HepG2 (cell line): ENCODE measurements at regions not wholly inside any gene's neighbourhood (a gene's known extent, or its start where the extent isn't known, plus 50 kb on each side); places are given as distances from the start of the nearest gene placed in this dataset.

Experiments
- ATAC-seq: fragments of 200-7000 bp; cut with Tn5 transposase; 3 replicates; pipeline ENCODE4 v1.9.1; 2020; ENCODE audit warnings: mild to moderate bottlenecking, moderate library complexity
- BruUV-seq: library from RNA; stranded (reverse); fragments of 400-500 nt; replicated peaks from 2 replicates; lab custom pipeline; 2021; lab: Mats Ljungman, UMichigan
- CTCF ChIA-PET: fragments of 300-600 bp; formaldehyde crosslinking; extraction: SDS; loops from one replicate; lab custom pipeline; 2021; ENCODE audit warnings: low total read pairs, inconsistent platforms, low intra/inter-chr PET ratio; lab: Yijun Ruan, JAX
- POLR2A ChIA-PET: fragments of 350-600 bp; sonication (Branson Sonifier 250); formaldehyde crosslinking; loops from one replicate; lab custom pipeline; 2020; ENCODE audit warnings: antibody characterized with exemption, inconsistent platforms; lab: Yijun Ruan, JAX
- DNase-seq: peaks from one replicate; pipeline ENCODE4 v3.0.0-alpha.2; 2015; ENCODE audit warnings: low spot score
- FAIRE-seq: peaks from 3 replicates; lab custom pipeline; 2011; peaks lifted over from hg19 to GRCh38; lab: Jason Lieb, UNC
- H2AFZ ChIP-seq: one replicate; pipeline ENCODE4 v1.6.1; 2011; ENCODE audit warnings: low read length, inconsistent platforms
- H3K27ac ChIP-seq: fragments of 300-600 bp; 3 replicates; pipeline ENCODE4 v1.8.0; 2011; ENCODE audit warnings: mixed run types, mild to moderate bottlenecking, mixed read lengths, low read length, inconsistent platforms; ENCODE audit not compliant: insufficient read depth; ENCODE audit errors: extremely low read length
- H3K27me3 ChIP-seq, 2 experiments: fragments of 200-600 bp in 1 of 2; 2 replicates in 1 of 2; 3 replicates in 1 of 2; pipeline versions ENCODE4 v1.6.0 to v1.8.0; 2011; ENCODE audit warnings: low read length in 2 of 2, mild to moderate bottlenecking in 2 of 2, moderate library complexity in 2 of 2, inconsistent platforms in 1 of 2; ENCODE audit not compliant: insufficient read depth in 2 of 2, control insufficient read depth in 1 of 2
- H3K36me3 ChIP-seq, 2 experiments: fragments of 200-600 bp in 1 of 2; replicated peaks in 1 of 2; 2 replicates in 1 of 2; 3 replicates in 1 of 2; pipeline versions ENCODE4 v1.5.1 to v1.8.0; 2011; ENCODE audit warnings: low read length in 2 of 2, inconsistent platforms in 1 of 2; ENCODE audit not compliant: insufficient read depth in 2 of 2, control insufficient read depth in 1 of 2
- H3K4me1 ChIP-seq: 2 replicates; pipeline ENCODE4 v1.5.1; 2012; ENCODE audit warnings: low read length, inconsistent platforms; ENCODE audit not compliant: insufficient read depth
- H3K4me2 ChIP-seq: 2 replicates; pipeline ENCODE4 v1.6.0; 2011; ENCODE audit warnings: low read depth, low read length, inconsistent platforms
- H3K4me3 ChIP-seq, 3 experiments: fragments of 200-600 bp in 1 of 3; sonication (generic), shearing (Covaris generic) in 1 of 3; replicated peaks in 1 of 3; 2 replicates each; pipeline ENCODE4 v1.5.1; 2011 to 2016; ENCODE audit warnings: low read length in 3 of 3, inconsistent platforms in 2 of 3, low read depth in 2 of 3, mild to moderate bottlenecking in 2 of 3, control low read depth in 1 of 3, mixed read lengths in 1 of 3; ENCODE audit not compliant: insufficient read depth in 1 of 3
- H3K79me2 ChIP-seq: one replicate; pipeline ENCODE4 v1.6.1; 2011; ENCODE audit warnings: low read length, inconsistent platforms; ENCODE audit not compliant: insufficient read depth
- H3K9ac ChIP-seq: 2 replicates; pipeline ENCODE4 v1.6.0; 2011; ENCODE audit warnings: mild to moderate bottlenecking, low read depth, low read length, inconsistent platforms; ENCODE audit not compliant: insufficient read depth
- H3K9me3 ChIP-seq: 2 replicates; pipeline ENCODE4 v1.5.1; 2012; ENCODE audit warnings: mild to moderate bottlenecking, low read length
- H4K20me1 ChIP-seq: 2 replicates; pipeline ENCODE4 v1.6.0; 2011; ENCODE audit warnings: inconsistent platforms, mild to moderate bottlenecking, low read length, moderate library complexity; ENCODE audit not compliant: insufficient read depth
- KAT2B ChIP-seq: fragments of 150-350 bp; IDR thresholded peaks from 2 replicates; pipeline ENCODE4 v1.6.1; 2014; ENCODE audit warnings: low read depth, low read length, borderline replicate concordance
- MZF1 ChIP-seq: sonication (generic); formaldehyde crosslinking; IDR thresholded peaks from 2 replicates; pipeline ENCODE4 v1.8.1; 2023; ENCODE audit warnings: mild to moderate bottlenecking, missing genetic modification reagents, borderline replicate concordance
- PHB2 ChIP-seq: fragments of 450-650 bp; IDR thresholded peaks from 2 replicates; pipeline ENCODE4 v1.6.1; 2018; ENCODE audit not compliant: partially characterized antibody
- PLSCR1 ChIP-seq: sonication (generic); formaldehyde crosslinking; IDR thresholded peaks from 2 replicates; pipeline ENCODE4 v1.5.0; 2020; ENCODE audit warnings: missing genetic modification reagents, mild to moderate bottlenecking, borderline replicate concordance
- PRDM10 ChIP-seq: sonication (generic); formaldehyde crosslinking; IDR thresholded peaks from 2 replicates; pipeline ENCODE4 v1.4.0; 2020; ENCODE audit warnings: low read depth, missing genetic modification reagents
- SOX13 ChIP-seq, 3 experiments: fragments of 450-650 bp in 1 of 3; sonication (generic) in 1 of 3; formaldehyde crosslinking in 1 of 3; IDR thresholded peaks in 2 of 3; conservative IDR thresholded peaks in 1 of 3; 2 replicates each; pipeline versions ENCODE4 v1.5.0 to v1.6.1; 2016 to 2020; ENCODE audit warnings: antibody characterized with exemption in 1 of 3, mild to moderate bottlenecking in 1 of 3, missing compliant biosample characterization in 1 of 3, missing genetic modification reagents in 1 of 3, moderate library complexity in 1 of 3
- SP5 ChIP-seq: IDR thresholded peaks from 2 replicates; pipeline ENCODE4 v1.6.1; 2016; ENCODE audit warnings: low read depth, borderline replicate concordance
- ZBTB37 ChIP-seq: sonication (generic); formaldehyde crosslinking; IDR thresholded peaks from 2 replicates; pipeline ENCODE4 v1.4.0; 2020; ENCODE audit warnings: mild to moderate bottlenecking, missing genetic modification reagents
- ZNF121 ChIP-seq: sonication (generic); formaldehyde crosslinking; IDR thresholded peaks from 2 replicates; pipeline ENCODE4 v1.5.0; 2020; ENCODE audit warnings: mild to moderate bottlenecking, missing genetic modification reagents
- ZNF432 ChIP-seq: sonication (generic); formaldehyde crosslinking; IDR thresholded peaks from 2 replicates; pipeline ENCODE4 v1.5.0; 2020; ENCODE audit warnings: missing genetic modification reagents, mild to moderate bottlenecking, borderline replicate concordance
- WGBS: methylation state at CpG from one replicate; pipeline ENCODE4 v1.1.6; 2017; ENCODE audit warnings: low lambda C conversion rate; 5-methylcytosine and 5-hydroxymethylcytosine counted together
- in situ Hi-C: cut with HindIII; loops from 2 replicates; pipeline ENCODE4 v1.10.0; 2017; ENCODE audit warnings: low pct_unique_long_range_greater_than_20kb; ENCODE audit not compliant: extremely low pct_ligation_motif_present
- intact Hi-C: fragments of 100-400 bp; cut with micrococcal nuclease; formaldehyde crosslinking; loops from one replicate; pipeline ENCODE4 v1.10.0; 2022; ENCODE audit not compliant: unreplicated experiment
- TF ChIP-seq, protein P1 (sequence below): sonication (generic); formaldehyde crosslinking; IDR thresholded peaks from 2 replicates; pipeline ENCODE4 v1.4.0; 2020; ENCODE audit warnings: missing genetic modification reagents, borderline replicate concordance

DNA sequence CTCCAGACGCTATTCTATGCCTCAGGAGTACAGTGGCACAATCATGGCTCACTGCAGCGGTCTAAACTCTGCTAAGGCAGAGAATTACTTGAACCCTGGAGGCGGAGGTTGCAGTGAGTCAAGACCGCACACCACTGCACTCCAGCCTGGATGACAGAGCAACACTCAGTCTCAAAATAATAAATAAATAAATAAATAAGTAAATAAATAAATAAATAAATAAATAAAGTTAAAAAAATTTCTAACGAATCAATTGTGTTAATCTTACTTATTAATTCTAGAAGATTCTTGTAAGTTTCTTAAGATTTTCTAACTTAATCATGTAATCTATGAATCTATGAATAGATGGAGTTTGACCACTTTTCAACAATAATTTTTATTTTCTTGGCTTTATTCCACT, 621.4 kb upstream of the POT1 start:
- no peak for ATAC-seq
- no peak overlapping the region for H3K9ac ChIP-seq
- H3K4me2 ChIP-seq, result no peak overlapping the region
- no peak overlapping the region for H3K27ac ChIP-seq
- no peaks in the 10 kb centered on the region for H3K36me3 ChIP-seq
- no peaks in the 10 kb centered on the region for H4K20me1 ChIP-seq
- no peaks in the 10 kb centered on the region for H3K27me3 ChIP-seq
- H3K9me3 ChIP-seq, result peaks cover 9% of the 10 kb centered on the region
- no peak overlapping the region for H2AFZ ChIP-seq
- intact Hi-C loops (no loop called here), in situ Hi-C loops (no loop called here)
- ChIA-PET POLR2A (no interaction called here), CTCF (no interaction called here)
- 44% methylated on average over 5 of the region's 5 CpGs for WGBS
- no peaks in the 10 kb centered on the region for H3K79me2 ChIP-seq
- BruUV-seq, result no TSS peak
- DNase-seq, result no peak
- no peak for FAIRE-seq
- no peaks in the 10 kb centered on the region for H3K4me1 ChIP-seq
- TF ChIP-seq ZBTB37 (CRISPR knock-in tag) (no peak), SP5 (CRISPR knock-in tag) (no peak), ZNF121 (CRISPR knock-in tag) (no peak), ZNF432 (CRISPR knock-in tag) (no peak), KAT2B (no peak), SOX13 (IDR thresholded peaks at IDR 0.05) (no peak), SOX13 (CRISPR knock-in tag; conservative IDR thresholded peaks at IDR 0.05 in 1 of 2, IDR thresholded peaks at IDR 0.05 in 1 of 2) (no peak), MZF1 (CRISPR knock-in tag) (no peak), PLSCR1 (CRISPR knock-in tag) (no peak), PHB2 (no peak), PRDM10 (CRISPR knock-in tag) (no peak)
- TF ChIP-seq, protein P1, sequence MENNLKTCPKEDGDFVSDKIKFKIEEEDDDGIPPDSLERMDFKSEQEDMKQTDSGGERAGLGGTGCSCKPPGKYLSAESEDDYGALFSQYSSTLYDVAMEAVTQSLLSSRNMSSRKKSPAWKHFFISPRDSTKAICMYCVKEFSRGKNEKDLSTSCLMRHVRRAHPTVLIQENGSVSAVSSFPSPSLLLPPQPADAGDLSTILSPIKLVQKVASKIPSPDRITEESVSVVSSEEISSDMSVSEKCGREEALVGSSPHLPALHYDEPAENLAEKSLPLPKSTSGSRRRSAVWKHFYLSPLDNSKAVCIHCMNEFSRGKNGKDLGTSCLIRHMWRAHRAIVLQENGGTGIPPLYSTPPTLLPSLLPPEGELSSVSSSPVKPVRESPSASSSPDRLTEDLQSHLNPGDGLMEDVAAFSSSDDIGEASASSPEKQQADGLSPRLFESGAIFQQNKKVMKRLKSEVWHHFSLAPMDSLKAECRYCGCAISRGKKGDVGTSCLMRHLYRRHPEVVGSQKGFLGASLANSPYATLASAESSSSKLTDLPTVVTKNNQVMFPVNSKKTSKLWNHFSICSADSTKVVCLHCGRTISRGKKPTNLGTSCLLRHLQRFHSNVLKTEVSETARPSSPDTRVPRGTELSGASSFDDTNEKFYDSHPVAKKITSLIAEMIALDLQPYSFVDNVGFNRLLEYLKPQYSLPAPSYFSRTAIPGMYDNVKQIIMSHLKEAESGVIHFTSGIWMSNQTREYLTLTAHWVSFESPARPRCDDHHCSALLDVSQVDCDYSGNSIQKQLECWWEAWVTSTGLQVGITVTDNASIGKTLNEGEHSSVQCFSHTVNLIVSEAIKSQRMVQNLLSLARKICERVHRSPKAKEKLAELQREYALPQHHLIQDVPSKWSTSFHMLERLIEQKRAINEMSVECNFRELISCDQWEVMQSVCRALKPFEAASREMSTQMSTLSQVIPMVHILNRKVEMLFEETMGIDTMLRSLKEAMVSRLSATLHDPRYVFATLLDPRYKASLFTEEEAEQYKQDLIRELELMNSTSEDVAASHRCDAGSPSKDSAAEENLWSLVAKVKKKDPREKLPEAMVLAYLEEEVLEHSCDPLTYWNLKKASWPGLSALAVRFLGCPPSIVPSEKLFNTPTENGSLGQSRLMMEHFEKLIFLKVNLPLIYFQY, result no peak
- no peak overlapping the region for H3K4me3 ChIP-seq
